Ectodermal cell (in vitro differentiated cells): ENCODE measurements at regions not wholly inside any gene's neighbourhood (a gene's known extent, or its start where the extent isn't known, plus 50 kb on each side); places are given as distances from the start of the nearest gene placed in this dataset.

Experiments
- H3K27ac ChIP-seq: 2 replicates; pipeline ENCODE4 v1.7.0; 2013; ENCODE audit warnings: mild to moderate bottlenecking, low read depth, low read length; ENCODE audit not compliant: insufficient read depth, poor library complexity, severe bottlenecking
- H3K27me3 ChIP-seq: 2 replicates; pipeline ENCODE4 v1.7.0; 2013; ENCODE audit warnings: mild to moderate bottlenecking, low read length; ENCODE audit not compliant: insufficient read depth, control insufficient read depth, poor library complexity, severe bottlenecking
- H3K36me3 ChIP-seq: one replicate; pipeline ENCODE4 v1.7.0; 2013; ENCODE audit warnings: low read length; ENCODE audit not compliant: control insufficient read depth, insufficient read depth
- H3K4me1 ChIP-seq: one replicate; pipeline ENCODE4 v1.7.0; 2013; ENCODE audit warnings: low read length; ENCODE audit not compliant: control insufficient read depth, insufficient read depth
- H3K4me3 ChIP-seq: 2 replicates; pipeline ENCODE4 v1.7.0; 2013; ENCODE audit warnings: low read depth, low read length, control low read depth; ENCODE audit not compliant: insufficient read depth
- H3K9me3 ChIP-seq: 2 replicates; pipeline ENCODE4 v1.7.0; 2013; ENCODE audit warnings: mild to moderate bottlenecking, low read length, moderate library complexity; ENCODE audit not compliant: control insufficient read depth
- WGBS, 2 experiments: methylation state at CpG; one replicate each; pipeline ENCODE4 v1.1.7; 2013; ENCODE audit warnings: missing lambda C conversion rate in 2 of 2; 5-methylcytosine and 5-hydroxymethylcytosine counted together

DNA sequence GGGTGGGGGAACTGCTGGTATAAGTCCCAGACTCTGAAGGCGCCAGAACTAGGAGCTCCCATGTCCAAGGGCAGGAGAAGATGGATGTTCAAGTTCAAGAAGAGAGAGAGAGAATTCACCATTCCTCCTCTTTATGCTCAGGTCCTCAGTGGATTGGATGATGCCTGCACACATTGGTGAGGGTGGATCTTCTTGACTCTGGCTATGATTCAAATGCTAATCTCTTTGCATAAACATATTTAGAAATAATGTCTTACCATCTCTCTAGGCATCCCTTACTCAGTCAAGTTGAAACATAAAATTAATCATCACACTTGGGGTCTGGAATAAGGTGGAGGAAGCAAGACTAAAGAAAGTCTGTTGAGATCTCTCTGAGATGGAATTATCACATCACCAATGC lies 210.6 kb upstream of the CHST9 start:
- H3K4me3 ChIP-seq, result no peak overlapping the region
- H3K9me3 ChIP-seq, result no peaks in the 10 kb centered on the region
- WGBS, 2 experiments, result 91 to 97% methylated on average over 1 of the region's 1 CpG
- no peaks in the 10 kb centered on the region for H3K36me3 ChIP-seq
- H3K27ac ChIP-seq, result no peak overlapping the region
- no peaks in the 10 kb centered on the region for H3K4me1 ChIP-seq
- no peaks in the 10 kb centered on the region for H3K27me3 ChIP-seq

GRCh38 chr18:27394687-27395086 lies 209.6 kb upstream of the CHST9 start:
- 89 to 94% methylated on average over 3 of the region's 3 CpGs for WGBS, 2 experiments
- no peaks in the 10 kb centered on the region for H3K36me3 ChIP-seq
- H3K27me3 ChIP-seq, result no peaks in the 10 kb centered on the region
- H3K4me3 ChIP-seq, result no peak overlapping the region
- H3K4me1 ChIP-seq, result no peaks in the 10 kb centered on the region
- H3K9me3 ChIP-seq, result no peaks in the 10 kb centered on the region
- H3K27ac ChIP-seq, result no peak overlapping the region

- Histone ChIP-seq H3K36me3 (no peaks in the 10 kb centered on the region), H3K4me1 (peaks cover 4% of the 10 kb centered on the region), H3K27me3 (no peaks in the 10 kb centered on the region), H3K27ac (no peak overlapping the region), H3K9me3 (no peaks in the 10 kb centered on the region), H3K4me3 (no peak overlapping the region)
- 95 to 99% methylated on average over 4 of the region's 4 CpGs for WGBS, 2 experiments
These were observed 197.6 kb upstream of the CHST9 start for GRCh38 chr18:27382567-27383216.

DNA sequence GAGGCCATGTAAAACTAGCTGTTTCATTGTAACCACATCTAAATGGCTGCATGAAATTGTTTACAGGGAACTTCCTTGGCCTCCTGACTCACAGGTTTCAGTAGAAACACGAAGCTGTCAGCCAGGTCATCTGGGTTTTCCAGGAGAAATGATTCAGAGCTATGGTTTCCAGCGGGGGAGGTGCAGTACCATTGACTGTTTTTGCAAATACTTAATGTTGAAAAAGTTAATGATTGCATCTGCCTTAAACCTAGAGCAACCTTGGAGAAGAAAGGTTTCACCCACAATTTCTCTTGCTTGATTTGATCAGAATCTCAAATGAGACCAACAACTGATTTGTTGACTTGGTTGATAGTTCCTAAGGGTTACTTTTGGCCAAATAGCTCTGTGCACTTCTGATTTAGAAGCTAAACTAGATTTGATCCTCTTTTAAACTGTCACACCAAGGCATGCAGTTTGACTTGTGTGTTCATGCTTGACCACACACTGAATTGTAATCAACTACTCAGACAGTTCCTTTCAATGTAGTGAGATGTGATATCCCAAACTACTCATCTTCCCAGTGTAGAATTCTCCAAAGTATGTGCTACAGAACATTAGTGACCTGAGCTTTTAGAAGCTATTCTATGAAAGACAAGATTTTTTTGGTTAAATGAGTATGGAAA lies 193.5 kb upstream of the CHST9 start:
- Histone ChIP-seq H3K36me3 (no peaks in the 10 kb centered on the region), H3K27me3 (no peaks in the 10 kb centered on the region), H3K9me3 (no peaks in the 10 kb centered on the region), H3K4me1 (peaks cover 9% of the 10 kb centered on the region), H3K4me3 (no peak overlapping the region), H3K27ac (no peak overlapping the region)
- 78 to 82% methylated on average over 2 of the region's 2 CpGs for WGBS, 2 experiments

- H3K4me1 ChIP-seq, result peaks cover 9% of the 10 kb centered on the region
- no peak overlapping the region for H3K4me3 ChIP-seq
- H3K27me3 ChIP-seq, result no peaks in the 10 kb centered on the region
- WGBS, 2 experiments, result 87 to 100% methylated on average over 1 of the region's 1 CpG
- no peaks in the 10 kb centered on the region for H3K9me3 ChIP-seq
- no peaks in the 10 kb centered on the region for H3K36me3 ChIP-seq
- no peak overlapping the region for H3K27ac ChIP-seq
These were observed 192.1 kb upstream of the CHST9 start for GRCh38 chr18:27377251-27377650.

DNA sequence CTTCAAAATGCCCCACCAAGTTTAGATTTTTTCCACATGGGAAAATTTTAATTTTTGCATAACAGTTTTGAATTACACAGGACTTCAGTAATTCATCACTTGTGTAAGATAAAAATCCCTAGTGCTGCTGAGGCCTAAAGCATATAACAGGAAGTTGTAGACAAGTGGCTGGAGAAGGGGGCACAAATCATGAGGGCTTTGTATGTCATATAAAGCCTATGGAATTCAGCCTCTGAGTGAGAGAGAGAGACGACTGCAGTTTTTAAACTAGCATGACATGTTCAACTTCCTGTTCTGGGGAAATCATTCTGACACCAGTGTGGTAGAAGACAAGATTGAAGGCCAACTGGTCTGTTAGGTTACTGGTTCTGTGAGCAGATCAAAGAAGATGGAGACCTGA lies 187.3 kb upstream of the CHST9 start:
- Histone ChIP-seq H3K9me3 (no peaks in the 10 kb centered on the region), H3K27ac (no peak overlapping the region), H3K36me3 (no peaks in the 10 kb centered on the region), H3K4me1 (peaks cover 5% of the 10 kb centered on the region), H3K27me3 (no peaks in the 10 kb centered on the region), H3K4me3 (no peak overlapping the region)
- 71 to 85% methylated on average over 1 of the region's 1 CpG for WGBS, 2 experiments

DNA sequence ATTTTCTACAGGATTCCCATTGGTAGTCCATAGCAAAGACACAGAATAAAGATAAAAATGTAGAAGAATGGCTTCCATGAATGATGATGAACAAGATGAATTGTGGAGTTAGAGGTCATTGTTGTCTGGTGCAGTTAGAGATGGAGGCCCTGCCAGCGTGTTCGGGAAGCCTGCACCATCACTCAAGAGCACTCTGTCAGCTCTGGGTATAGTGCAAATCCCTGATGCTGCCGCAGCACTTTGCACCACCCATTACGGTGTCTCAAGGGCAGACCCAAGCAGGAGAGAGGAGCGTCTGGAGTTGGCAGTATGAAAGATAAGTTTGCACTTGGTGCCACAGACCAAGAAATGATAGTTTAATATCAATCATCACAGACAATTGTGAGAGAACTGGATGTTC lies 181.6 kb upstream of the CHST9 start:
- Histone ChIP-seq H3K27ac (no peak overlapping the region), H3K4me1 (no peaks in the 10 kb centered on the region)
- WGBS, 2 experiments, result 96 to 97% methylated on average over 5 of the region's 5 CpGs

DNA sequence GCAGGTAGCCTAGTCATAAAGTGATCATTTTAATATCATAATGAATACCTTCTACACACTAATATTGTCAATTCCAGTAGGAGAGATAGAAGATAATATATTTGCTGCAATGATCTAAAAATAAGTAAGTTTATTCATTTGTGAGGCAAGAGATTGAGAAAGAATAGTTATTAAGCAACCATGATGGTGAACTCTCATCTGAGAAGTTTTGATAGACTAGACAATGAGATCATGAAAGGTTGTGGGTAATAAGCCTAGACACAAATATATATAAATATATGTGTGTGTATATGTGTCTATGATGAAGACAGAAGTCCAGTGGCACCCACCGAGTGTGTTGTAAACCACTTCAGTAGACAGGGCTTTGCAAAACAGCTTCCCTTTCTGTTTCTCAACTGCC lies 181.0 kb upstream of the CHST9 start:
- WGBS, 2 experiments, result 90 to 100% methylated on average over 1 of the region's 1 CpG
- H3K36me3 ChIP-seq, result no peaks in the 10 kb centered on the region
- no peak overlapping the region for H3K27ac ChIP-seq
- no peaks in the 10 kb centered on the region for H3K9me3 ChIP-seq
- no peak overlapping the region for H3K4me3 ChIP-seq
- H3K4me1 ChIP-seq, result no peaks in the 10 kb centered on the region
- no peaks in the 10 kb centered on the region for H3K27me3 ChIP-seq

More for the DNA sequence above, 181.6 kb upstream of the CHST9 start:
- H3K4me3 ChIP-seq, result no peak overlapping the region
- no peaks in the 10 kb centered on the region for H3K36me3 ChIP-seq
- H3K9me3 ChIP-seq, result no peaks in the 10 kb centered on the region
- H3K27me3 ChIP-seq, result no peaks in the 10 kb centered on the region

DNA sequence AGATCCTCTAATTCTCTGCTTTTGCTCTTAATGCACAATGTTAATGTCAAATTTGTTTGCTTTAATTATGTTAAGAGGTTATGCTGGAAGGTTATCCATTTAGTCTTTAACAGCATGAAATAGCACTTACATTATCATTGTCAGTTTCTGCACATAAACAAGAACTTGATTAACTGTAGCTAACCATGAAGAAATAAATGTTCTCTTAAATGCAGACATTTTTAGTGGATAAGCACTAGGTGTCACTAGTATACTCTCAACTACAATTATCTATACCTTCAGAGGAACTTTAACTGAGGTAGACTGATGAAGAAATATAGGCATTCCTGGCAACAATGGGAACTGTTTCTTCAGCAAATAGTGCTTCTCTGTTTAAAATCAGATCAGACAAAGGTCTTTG lies 178.8 kb upstream of the CHST9 start:
- no peaks in the 10 kb centered on the region for H3K4me1 ChIP-seq
- H3K27me3 ChIP-seq, result no peaks in the 10 kb centered on the region
- no peak overlapping the region for H3K27ac ChIP-seq
- H3K4me3 ChIP-seq, result no peak overlapping the region
- H3K36me3 ChIP-seq, result no peaks in the 10 kb centered on the region
- no peaks in the 10 kb centered on the region for H3K9me3 ChIP-seq

- no peak overlapping the region for H3K27ac ChIP-seq
- WGBS, 2 experiments, result 96% methylated on average over 2 of the region's 2 CpGs; no CpG with 5 or more reads in 1 of the 2 experiments
- no peaks in the 10 kb centered on the region for H3K27me3 ChIP-seq
These were observed 176.4 kb upstream of the CHST9 start for GRCh38 chr18:27361477-27361876.

More at GRCh38 chr18:27361477-27361876, 176.4 kb upstream of the CHST9 start:
- H3K36me3 ChIP-seq, result no peaks in the 10 kb centered on the region
- H3K9me3 ChIP-seq, result no peaks in the 10 kb centered on the region
- H3K4me1 ChIP-seq, result no peaks in the 10 kb centered on the region
- no peak overlapping the region for H3K4me3 ChIP-seq
